GM23338 (cell line): ENCODE measurements at regions not wholly inside any gene's neighbourhood (a gene's known extent, or its start where the extent isn't known, plus 50 kb on each side); places are given as distances from the start of the nearest gene placed in this dataset.

ENCODE experiments used
- ATAC-seq: fragments of 200-7000 bp; cut with Tn5 transposase; 3 replicates; pipeline ENCODE4 v1.9.1; 2020
- DNase-seq: peaks from one replicate; pipeline ENCODE4 v3.0.0-alpha.2; 2015; ENCODE audit warnings: low spot score
- H2AFZ ChIP-seq: fragments of 200-600 bp; sonication (generic); 2 replicates; pipeline ENCODE4 v1.8.0; 2016; ENCODE audit warnings: antibody characterized with exemption, mild to moderate bottlenecking, moderate library complexity
- H3F3A ChIP-seq: fragments of 200-600 bp; sonication (generic); replicated peaks from 2 replicates; pipeline ENCODE4 v1.8.0; 2017; ENCODE audit warnings: antibody characterized with exemption, mixed run types, low read depth
- H3K27ac ChIP-seq: fragments of 200-600 bp; sonication (generic); 2 replicates; pipeline ENCODE4 v1.6.1; 2016; ENCODE audit warnings: low read depth
- H3K27me3 ChIP-seq: fragments of 200-600 bp; sonication (generic); 2 replicates; pipeline ENCODE4 v1.8.0; 2016; ENCODE audit warnings: mild to moderate bottlenecking, mixed run types, moderate library complexity; ENCODE audit not compliant: insufficient read depth
- H3K36me3 ChIP-seq: fragments of 200-600 bp; sonication (generic); 2 replicates; pipeline ENCODE4 v1.8.0; 2016; ENCODE audit warnings: mild to moderate bottlenecking; ENCODE audit not compliant: insufficient read depth
- H3K4me1 ChIP-seq: fragments of 200-600 bp; sonication (generic); 2 replicates; pipeline ENCODE4 v1.8.0; 2016; ENCODE audit warnings: mild to moderate bottlenecking, moderate library complexity; ENCODE audit not compliant: insufficient read depth
- H3K4me2 ChIP-seq: fragments of 200-600 bp; sonication (generic); 2 replicates; pipeline ENCODE4 v1.7.1; 2017; ENCODE audit warnings: mixed run types
- H3K4me3 ChIP-seq: fragments of 200-600 bp; sonication (generic); 2 replicates; pipeline ENCODE4 v1.6.1; 2016; ENCODE audit warnings: mixed run types
- H3K79me2 ChIP-seq: fragments of 200-600 bp; sonication (generic); replicated peaks from 2 replicates; pipeline ENCODE4 v1.8.0; 2017; ENCODE audit warnings: mild to moderate bottlenecking; ENCODE audit not compliant: insufficient read depth
- H3K9me2 ChIP-seq: fragments of 200-600 bp; sonication (generic); 2 replicates; pipeline ENCODE4 v1.8.0; 2017; ENCODE audit not compliant: insufficient read depth
- H4K20me1 ChIP-seq: fragments of 200-600 bp; sonication (generic); replicated peaks from 2 replicates; pipeline ENCODE4 v1.8.0; 2017; ENCODE audit warnings: mild to moderate bottlenecking; ENCODE audit not compliant: insufficient read depth
- H3K27ac Mint-ChIP-seq: 2 replicates; pipeline ENCODE4 v1.8.0; 2020; ENCODE audit warnings: inconsistent platforms, mild to moderate bottlenecking, moderate library complexity, mixed read lengths
- H3K27me3 Mint-ChIP-seq: 3 replicates; pipeline ENCODE4 v1.8.0; 2022; ENCODE audit warnings: low read depth, mild to moderate bottlenecking, moderate library complexity, mixed read lengths, inconsistent platforms; ENCODE audit not compliant: insufficient read depth, poor library complexity
- H3K36me3 Mint-ChIP-seq: 3 replicates; pipeline ENCODE4 v1.8.0; 2021; ENCODE audit warnings: low read depth, mild to moderate bottlenecking, inconsistent platforms, moderate library complexity, mixed read lengths
- H3K4me1 Mint-ChIP-seq: 3 replicates; pipeline ENCODE4 v1.8.0; 2020; ENCODE audit warnings: mild to moderate bottlenecking, inconsistent platforms, mixed read lengths
- H3K4me3 Mint-ChIP-seq: 3 replicates; pipeline ENCODE4 v1.8.0; 2021; ENCODE audit warnings: moderate library complexity, mild to moderate bottlenecking, inconsistent platforms, mixed read lengths
- H3K9me3 Mint-ChIP-seq: 3 replicates; pipeline ENCODE4 v1.8.0; 2020; ENCODE audit warnings: moderate library complexity, mild to moderate bottlenecking, inconsistent platforms, mixed read lengths
- CREB1 ChIP-seq: fragments of 250-450 bp; sonication (Bioruptor Pico); IDR thresholded peaks from 2 replicates; pipeline ENCODE4 v1.5.0; 2020; ENCODE audit warnings: low read depth, mild to moderate bottlenecking, moderate library complexity
- CTCF ChIP-seq, 2 experiments: fragments of 200-600 bp in 1 of 2; sonication (generic) in 1 of 2; conservative IDR thresholded peaks; 2 replicates each; pipeline versions ENCODE4 v1.5.1 to v1.6.1; 2016 to 2017; ENCODE audit warnings: antibody characterized with exemption in 2 of 2, low read depth in 2 of 2, mild to moderate bottlenecking in 2 of 2, moderate library complexity in 1 of 2
- ETS1 ChIP-seq: IDR thresholded peaks from 2 replicates; pipeline ENCODE4 v1.6.1; 2016; ENCODE audit warnings: antibody characterized with exemption
- EZH2 ChIP-seq: fragments of 200-600 bp; sonication (generic); IDR thresholded peaks from one replicate; pipeline ENCODE4 v1.8.0; 2017; ENCODE audit warnings: antibody characterized with exemption, mild to moderate bottlenecking, low read depth; ENCODE audit not compliant: unreplicated experiment
- EZH2phosphoT487 ChIP-seq: fragments of 200-600 bp; sonication (generic); IDR thresholded peaks from one replicate; pipeline ENCODE4 v1.8.1; 2018; ENCODE audit warnings: antibody characterized with exemption; ENCODE audit not compliant: unreplicated experiment
- JUNB ChIP-seq: IDR thresholded peaks from one replicate; pipeline ENCODE4 v1.6.1; 2016; ENCODE audit warnings: antibody characterized with exemption; ENCODE audit not compliant: unreplicated experiment
- NANOG ChIP-seq: IDR thresholded peaks from 2 replicates; pipeline ENCODE4 v1.6.1; 2016; ENCODE audit warnings: antibody characterized with exemption, borderline replicate concordance
- POLR2AphosphoS5 ChIP-seq: IDR thresholded peaks from 2 replicates; pipeline ENCODE4 v1.6.1; 2016; ENCODE audit warnings: antibody characterized with exemption, low read depth
- REST ChIP-seq: IDR thresholded peaks from one replicate; pipeline ENCODE4 v1.6.1; 2018; ENCODE audit warnings: antibody characterized with exemption; ENCODE audit not compliant: unreplicated experiment
- STAT1 ChIP-seq: IDR thresholded peaks from one replicate; pipeline ENCODE4 v1.6.1; 2016; ENCODE audit warnings: antibody characterized with exemption; ENCODE audit not compliant: unreplicated experiment
- ZNF114 ChIP-seq: fragments of 250-450 bp; sonication (Bioruptor Pico); IDR thresholded peaks from 2 replicates; pipeline ENCODE4 v1.5.0; 2020; ENCODE audit warnings: mild to moderate bottlenecking, moderate library complexity
- ZNF331 ChIP-seq: fragments of 250-450 bp; sonication (Bioruptor Pico); IDR thresholded peaks from 2 replicates; pipeline ENCODE4 v1.5.0; 2020; ENCODE audit warnings: low read depth, mild to moderate bottlenecking, moderate library complexity
- ZNF462 ChIP-seq: fragments of 250-450 bp; sonication (Bioruptor Pico); IDR thresholded peaks from 2 replicates; pipeline ENCODE4 v1.5.0; 2020; ENCODE audit warnings: mild to moderate bottlenecking, moderate library complexity

GRCh38 chr7:35386816-35387706 is 133.2 kb upstream of the TBX20 start:
- Histone ChIP-seq H3F3A (no peaks in the 10 kb centered on the region), H3K27me3 (no peaks in the 10 kb centered on the region), H3K9me2 (0 out of 2 replicates have a peak, but pooled peaks cover 5% of the 10 kb centered on the region), H3K36me3 (no peaks in the 10 kb centered on the region), H4K20me1 (no peaks in the 10 kb centered on the region), H3K4me2 (no peak overlapping the region), H3K4me1 (no peaks in the 10 kb centered on the region), H3K27ac (no peak overlapping the region), H3K79me2 (no peaks in the 10 kb centered on the region), H3K4me3 (no peak overlapping the region), H2AFZ (no peak overlapping the region)
- peaks cover 3% of the 10 kb centered on the region for H3K27me3 Mint-ChIP-seq
- H3K9me3 Mint-ChIP-seq, result no peaks in the 10 kb centered on the region; the same call in 2 of the 3 replicates
- H3K4me3 Mint-ChIP-seq, result no peak overlapping the region
- no peak for TF ChIP-seq POLR2AphosphoS5
- TF ChIP-seq JUNB, result no peak
- TF ChIP-seq ZNF114, result no peak
- TF ChIP-seq CTCF (conservative IDR thresholded peaks at IDR 0.05; ENCODE audit: low read depth in 2 of 2), result no peak
- no peak for TF ChIP-seq ETS1
- no peak for TF ChIP-seq NANOG
- TF ChIP-seq ZNF331 (CRISPR knock-in tag), result no peak
- no peak for TF ChIP-seq REST
- no peak for TF ChIP-seq STAT1
- no peak for TF ChIP-seq CREB1
- no peak for TF ChIP-seq EZH2
- no peak for TF ChIP-seq ZNF462 (CRISPR knock-in tag)
- TF ChIP-seq EZH2phosphoT487, result no peak
- DNase-seq (no peak), ATAC-seq (no peak)
- no peak overlapping the region for H3K27ac Mint-ChIP-seq
- no peaks in the 10 kb centered on the region for H3K36me3 Mint-ChIP-seq
- no peaks in the 10 kb centered on the region for H3K4me1 Mint-ChIP-seq
